Astrocyte of the spinal cord (primary cell): ENCODE measurements at regions not wholly inside any gene's neighbourhood (a gene's known extent, or its start where the extent isn't known, plus 50 kb on each side); places are given as distances from the start of the nearest gene placed in this dataset.

ENCODE experiments used
- DNase-seq: peaks from one replicate; pipeline ENCODE4 v3.0.0; 2011; ENCODE audit warnings: low read depth, low spot score
- H3K4me3 ChIP-seq: 2 replicates; pipeline ENCODE4 v1.5.1; 2011; ENCODE audit warnings: low read depth, mild to moderate bottlenecking, low read length, moderate library complexity
- CTCF ChIP-seq: IDR thresholded peaks from 2 replicates; pipeline ENCODE4 v1.5.1; 2012; ENCODE audit warnings: low read depth, mild to moderate bottlenecking, low read length, inconsistent platforms
- in situ Hi-C: cut with HindIII; loops from 2 replicates; pipeline ENCODE4 v1.10.0; 2017; ENCODE audit warnings: low sequenced_read_pairs

GRCh38 chr17:74051348-74051747 lies 152.1 kb upstream of the RPL38 start:
- in situ Hi-C loops, result no loop called here
- TF ChIP-seq CTCF, result no peak
- DNase-seq, result no peak

GRCh38 chr17:74052993-74053711 lies 150.3 kb upstream of the RPL38 start:
- no peak for DNase-seq
- in situ Hi-C loops, result no loop called here
- no peak overlapping the region for H3K4me3 ChIP-seq
- no peak for TF ChIP-seq CTCF

More at GRCh38 chr17:74051348-74051747, 152.1 kb upstream of the RPL38 start:
- H3K4me3 ChIP-seq, result no peak overlapping the region

- DNase-seq, result no peak
- no peak for TF ChIP-seq CTCF
- H3K4me3 ChIP-seq, result no peak overlapping the region
- in situ Hi-C loops, result no loop called here
Measured at GRCh38 chr17:74053712-74054078, 149.8 kb upstream of the RPL38 start.

GRCh38 chr17:74054249-74054648 lies 149.2 kb upstream of the RPL38 start:
- no peak for DNase-seq
- H3K4me3 ChIP-seq, result no peak overlapping the region
- in situ Hi-C loops, result no loop called here
- no peak for TF ChIP-seq CTCF

GRCh38 chr17:74055508-74056160 lies 147.8 kb upstream of the RPL38 start:
- DNase-seq, result no peak
- no peak overlapping the region for H3K4me3 ChIP-seq
- TF ChIP-seq CTCF, result no peak
- in situ Hi-C loops, result no loop called here

- TF ChIP-seq CTCF, result no peak
- DNase-seq, result no peak
- in situ Hi-C loops, result no loop called here
- H3K4me3 ChIP-seq, result no peak overlapping the region
Measured at GRCh38 chr17:74059479-74060240, 143.8 kb upstream of the RPL38 start.
